KOPT-K1 (cell line): ENCODE measurements at regions not wholly inside any gene's neighbourhood (a gene's known extent, or its start where the extent isn't known, plus 50 kb on each side); places are given as distances from the start of the nearest gene placed in this dataset.

Experiments used
- H3K27ac ChIP-seq: fragments of 200-600 bp; sonication (generic); 2 replicates; pipeline ENCODE4 v1.5.1; 2016; ENCODE audit warnings: antibody characterized with exemption, mild to moderate bottlenecking, low read depth, low read length; ENCODE audit not compliant: poor library complexity, severe bottlenecking
- H3K36me3 ChIP-seq: fragments of 200-600 bp; sonication (generic); 2 replicates; pipeline ENCODE4 v1.5.1; 2017; ENCODE audit warnings: antibody characterized with exemption, mild to moderate bottlenecking, low read length, moderate library complexity; ENCODE audit not compliant: insufficient read depth
- H3K9me3 ChIP-seq: fragments of 200-600 bp; sonication (generic); 2 replicates; pipeline ENCODE4 v1.5.1; 2017; ENCODE audit warnings: antibody characterized with exemption, low read length, mild to moderate bottlenecking; ENCODE audit not compliant: insufficient read depth, poor library complexity, severe bottlenecking

DNA sequence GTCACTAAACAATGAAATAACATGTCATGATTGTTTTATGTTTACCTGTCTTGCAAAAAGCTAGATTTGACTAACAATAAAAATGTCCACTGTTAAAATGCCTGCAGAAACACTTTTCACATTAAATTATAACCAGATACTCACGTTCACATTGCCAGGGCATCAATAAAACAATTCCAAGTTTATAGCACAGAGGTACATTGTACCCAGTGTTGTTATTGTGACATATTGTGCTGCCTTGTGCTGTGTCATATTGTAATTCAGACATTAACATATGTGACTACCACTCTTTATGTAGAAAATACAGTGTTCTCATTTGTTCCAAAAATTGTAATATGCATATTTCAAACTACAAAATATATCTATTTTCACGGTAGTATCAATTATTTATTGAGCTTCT lies 766.1 kb downstream of the NCAM2 start:
- no peaks in the 10 kb centered on the region for H3K36me3 ChIP-seq
- no peak overlapping the region for H3K27ac ChIP-seq
- H3K9me3 ChIP-seq: no peaks in the 10 kb centered on the region

- no peaks in the 10 kb centered on the region for H3K9me3 ChIP-seq
- H3K27ac ChIP-seq: no peak overlapping the region
- no peaks in the 10 kb centered on the region for H3K36me3 ChIP-seq
These were observed 769.1 kb downstream of the NCAM2 start for GRCh38 chr21:21767276-21767675.

- Histone ChIP-seq H3K27ac (no peak overlapping the region), H3K36me3 (no peaks in the 10 kb centered on the region), H3K9me3 (no peaks in the 10 kb centered on the region)
These were observed 790.4 kb downstream of the NCAM2 start for GRCh38 chr21:21788591-21788990.

- H3K27ac ChIP-seq: no peak overlapping the region
- H3K9me3 ChIP-seq: no peaks in the 10 kb centered on the region
- H3K36me3 ChIP-seq: no peaks in the 10 kb centered on the region
These were observed 803.7 kb downstream of the NCAM2 start for GRCh38 chr21:21801921-21802320.

- Histone ChIP-seq H3K36me3 (no peaks in the 10 kb centered on the region), H3K27ac (no peak overlapping the region), H3K9me3 (no peaks in the 10 kb centered on the region)
These were observed 808.7 kb downstream of the NCAM2 start for GRCh38 chr21:21806711-21807597.

GRCh38 chr21:21807598-21807903 lies 809.3 kb downstream of the NCAM2 start:
- Histone ChIP-seq H3K27ac (no peak overlapping the region), H3K9me3 (no peaks in the 10 kb centered on the region), H3K36me3 (no peaks in the 10 kb centered on the region)

GRCh38 chr21:21813289-21813688 lies 815.1 kb downstream of the NCAM2 start:
- no peaks in the 10 kb centered on the region for H3K9me3 ChIP-seq
- H3K27ac ChIP-seq: no peak overlapping the region
- H3K36me3 ChIP-seq: no peaks in the 10 kb centered on the region

DNA sequence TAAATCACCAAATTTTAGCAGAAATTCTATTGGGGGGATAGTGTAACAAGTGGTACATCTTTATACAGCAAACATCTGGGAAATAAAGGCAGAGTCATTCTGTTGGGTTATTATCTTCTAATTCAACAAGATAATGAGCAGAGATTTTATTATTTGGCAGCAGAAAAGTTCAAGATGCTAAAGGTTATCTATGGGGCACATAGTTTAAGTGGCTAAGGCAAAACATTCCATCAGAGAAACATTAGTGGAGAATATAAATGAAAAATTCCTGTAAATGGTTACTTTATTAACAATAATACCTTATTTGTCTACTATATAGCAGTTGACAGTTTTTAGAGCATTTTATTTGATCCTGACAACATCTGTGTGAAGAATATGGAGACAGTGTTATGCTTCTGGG lies 815.7 kb downstream of the NCAM2 start:
- Histone ChIP-seq H3K36me3 (no peaks in the 10 kb centered on the region), H3K9me3 (no peaks in the 10 kb centered on the region), H3K27ac (no peak overlapping the region)

GRCh38 chr21:21816778-21817177 lies 818.6 kb downstream of the NCAM2 start:
- Histone ChIP-seq H3K36me3 (no peaks in the 10 kb centered on the region), H3K9me3 (no peaks in the 10 kb centered on the region), H3K27ac (no peak overlapping the region)

- H3K27ac ChIP-seq: no peak overlapping the region
- no peaks in the 10 kb centered on the region for H3K36me3 ChIP-seq
- no peaks in the 10 kb centered on the region for H3K9me3 ChIP-seq
These were observed 820.7 kb downstream of the NCAM2 start for GRCh38 chr21:21818898-21819297.

- Histone ChIP-seq H3K27ac (no peak overlapping the region), H3K9me3 (no peaks in the 10 kb centered on the region), H3K36me3 (no peaks in the 10 kb centered on the region)
These were observed 829.9 kb downstream of the NCAM2 start for GRCh38 chr21:21828130-21828529.

DNA sequence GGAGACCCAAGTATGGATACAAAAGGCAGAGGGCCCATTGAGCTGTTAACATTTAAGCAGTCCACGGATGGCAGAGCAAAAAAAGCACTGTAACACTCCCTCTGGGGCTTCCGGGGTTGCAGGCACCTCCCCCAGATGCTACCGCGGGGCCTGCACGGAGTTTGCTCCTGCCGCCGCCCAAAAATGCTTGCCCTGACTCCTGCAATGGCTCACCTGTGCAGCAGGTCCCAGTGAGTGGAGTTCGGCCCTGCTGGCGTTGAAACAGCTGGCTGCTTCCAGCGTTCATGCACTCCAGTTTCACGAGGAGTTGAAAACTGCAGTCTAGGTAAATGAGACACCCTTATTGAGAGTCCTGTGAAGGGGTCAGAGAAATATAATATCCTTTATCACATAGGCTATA lies 832.8 kb downstream of the NCAM2 start:
- no peaks in the 10 kb centered on the region for H3K9me3 ChIP-seq
- no peak overlapping the region for H3K27ac ChIP-seq
- H3K36me3 ChIP-seq: no peaks in the 10 kb centered on the region

DNA sequence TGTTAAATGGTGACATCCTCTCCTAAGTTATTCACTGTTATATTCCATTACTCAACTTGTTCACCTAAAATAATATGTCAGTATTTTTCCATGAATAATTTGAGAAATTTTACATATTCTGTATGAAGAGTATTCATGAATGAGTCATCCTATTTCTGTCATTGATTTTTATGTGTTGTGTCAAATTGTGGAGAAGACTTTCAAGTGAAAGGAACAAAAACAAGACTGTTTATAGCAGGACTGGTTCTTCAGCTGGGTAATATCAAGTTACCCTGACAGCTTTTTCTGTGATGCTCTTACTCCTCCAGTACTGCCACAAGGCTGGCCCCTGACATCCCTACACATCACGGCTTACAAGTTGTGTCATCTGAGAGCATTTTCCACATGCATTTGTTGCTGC lies 847.7 kb downstream of the NCAM2 start:
- no peaks in the 10 kb centered on the region for H3K9me3 ChIP-seq
- no peak overlapping the region for H3K27ac ChIP-seq
- no peaks in the 10 kb centered on the region for H3K36me3 ChIP-seq

GRCh38 chr21:21851205-21851604 lies 853.0 kb downstream of the NCAM2 start:
- Histone ChIP-seq H3K27ac (no peak overlapping the region), H3K36me3 (no peaks in the 10 kb centered on the region), H3K9me3 (no peaks in the 10 kb centered on the region)

DNA sequence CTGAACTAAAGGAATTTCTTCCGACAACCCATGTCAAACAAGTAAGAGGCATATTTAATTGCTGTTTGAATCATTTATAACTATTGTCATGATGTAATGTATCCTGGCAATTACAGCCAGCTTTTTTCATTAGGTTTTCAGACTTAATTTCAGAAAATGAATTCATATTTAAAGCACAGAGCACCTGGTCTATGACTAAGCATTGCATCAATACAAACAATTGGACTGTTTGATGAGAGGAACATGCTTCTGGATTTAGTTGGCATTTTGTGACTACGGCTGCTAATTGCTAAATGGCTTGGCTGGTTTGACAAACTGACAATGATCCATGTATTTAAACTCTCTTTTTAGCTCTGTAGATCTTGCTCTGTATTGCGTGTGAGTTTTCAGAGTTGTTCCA lies 853.4 kb downstream of the NCAM2 start:
- Histone ChIP-seq H3K36me3 (no peaks in the 10 kb centered on the region), H3K9me3 (no peaks in the 10 kb centered on the region), H3K27ac (no peak overlapping the region)
